ENCODE measurements at regions not wholly inside any gene's neighbourhood (a gene's known extent, or its start where the extent isn't known, plus 50 kb on each side); places are given as distances from the start of the nearest gene placed in this dataset.
"Not testable (repeated sequence)": the region's sequence is repeated elsewhere in the genome, so short reads cannot be mapped to it uniquely, and the experiment has no call there.

GRCh38 chr14:27222671-27223070 lies 624.8 kb upstream of the NOVA1 start:
- no peak for DNase-seq (ENCODE audit: low read depth in 2 of 3, low spot score in 1 of 3)

GRCh38 chr14:27223906-27224305 lies 626.1 kb upstream of the NOVA1 start:
- DNase-seq (ENCODE audit: low read depth in 2 of 3, low spot score in 1 of 3), result no peak

- no peak for DNase-seq (ENCODE audit: low read depth in 2 of 3, low spot score in 1 of 3)
These were observed 630.2 kb upstream of the NOVA1 start for GRCh38 chr14:27228053-27228452.

- no peak for DNase-seq (ENCODE audit: low read depth in 2 of 3, low spot score in 1 of 3)
These were observed 636.5 kb upstream of the NOVA1 start for GRCh38 chr14:27234331-27234730.

- DNase-seq (ENCODE audit: low read depth in 2 of 3, low spot score in 1 of 3), result no peak
These were observed 638.8 kb upstream of the NOVA1 start for GRCh38 chr14:27236601-27237000.

GRCh38 chr14:27242874-27243273 lies 645.0 kb upstream of the NOVA1 start:
- no peak for DNase-seq (ENCODE audit: low read depth in 2 of 3, low spot score in 1 of 3)

- no peak for DNase-seq (ENCODE audit: low read depth in 2 of 3, low spot score in 1 of 3)
These were observed 645.5 kb upstream of the NOVA1 start for GRCh38 chr14:27243365-27243764.

- DNase-seq (ENCODE audit: low read depth in 2 of 3, low spot score in 1 of 3), result no peak
These were observed 648.1 kb upstream of the NOVA1 start for GRCh38 chr14:27245947-27246346.

- no peak for DNase-seq (ENCODE audit: low read depth in 2 of 3, low spot score in 1 of 3)
These were observed 656.1 kb upstream of the NOVA1 start for GRCh38 chr14:27253966-27254365.

- DNase-seq (ENCODE audit: low read depth in 2 of 3, low spot score in 1 of 3), result no peak
These were observed 659.0 kb upstream of the NOVA1 start for GRCh38 chr14:27256805-27257204.

GRCh38 chr14:27267876-27268275 lies 670.0 kb upstream of the NOVA1 start:
- DNase-seq (ENCODE audit: low read depth in 2 of 3, low spot score in 1 of 3), result no peak

GRCh38 chr14:27270716-27271115 lies 672.9 kb upstream of the NOVA1 start:
- DNase-seq (ENCODE audit: low read depth in 2 of 3, low spot score in 1 of 3), result no peak

- no peak for DNase-seq (ENCODE audit: low read depth in 2 of 3, low spot score in 1 of 3)
These were observed 680.5 kb upstream of the NOVA1 start for GRCh38 chr14:27278341-27278740.

- no peak for DNase-seq (ENCODE audit: low read depth in 2 of 3, low spot score in 1 of 3)
These were observed 707.7 kb upstream of the NOVA1 start for GRCh38 chr14:27305441-27305945.

- DNase-seq (ENCODE audit: low read depth in 2 of 3, low spot score in 1 of 3), result not testable (repeated sequence)
These were observed 714.9 kb upstream of the NOVA1 start for GRCh38 chr14:27312730-27313129.

GRCh38 chr14:27314231-27314630 lies 716.4 kb upstream of the NOVA1 start:
- no peak for DNase-seq (ENCODE audit: low read depth in 2 of 3, low spot score in 1 of 3)

- no peak for DNase-seq (ENCODE audit: low read depth in 2 of 3, low spot score in 1 of 3)
These were observed 717.6 kb upstream of the NOVA1 start for GRCh38 chr14:27315477-27315876.

- DNase-seq (ENCODE audit: low read depth in 2 of 3, low spot score in 1 of 3), result no peak
These were observed 718.1 kb upstream of the NOVA1 start for GRCh38 chr14:27315947-27316346.

GRCh38 chr14:27318774-27319420 lies 721.1 kb upstream of the NOVA1 start:
- no peak for DNase-seq (ENCODE audit: low read depth in 2 of 3, low spot score in 1 of 3)

- no peak for DNase-seq (ENCODE audit: low read depth in 2 of 3, low spot score in 1 of 3)
These were observed 722.4 kb upstream of the NOVA1 start for GRCh38 chr14:27320261-27320660.

- no peak for DNase-seq (ENCODE audit: low read depth in 2 of 3, low spot score in 1 of 3)
These were observed 729.3 kb upstream of the NOVA1 start for GRCh38 chr14:27327095-27327494.

GRCh38 chr14:27338012-27338411 lies 740.2 kb upstream of the NOVA1 start:
- DNase-seq (ENCODE audit: low read depth in 2 of 3, low spot score in 1 of 3), result no peak

GRCh38 chr14:27363036-27363435 lies 765.2 kb upstream of the NOVA1 start:
- not testable (repeated sequence) for DNase-seq (ENCODE audit: low read depth in 2 of 3, low spot score in 1 of 3)

Measured in stimulated activated CD4-positive, alpha-beta T cell treated with anti-CD3 and anti-CD28 coated beads, Interleukin-12 subunit alpha, Interleukin-12 subunit beta, amount 100 ng/mL, for 48 hours (primary cell).